Neural progenitor cell (in vitro differentiated cells): ENCODE measurements at regions not wholly inside any gene's neighbourhood (a gene's known extent, or its start where the extent isn't known, plus 50 kb on each side); places are given as distances from the start of the nearest gene placed in this dataset.

Experiments
- DNase-seq: peaks from one replicate; pipeline ENCODE4 v3.0.0-alpha.2; 2016; ENCODE audit warnings: low spot score
- H2AFZ ChIP-seq: fragments of 200-600 bp; sonication (generic); replicated peaks from 2 replicates; pipeline ENCODE4 v1.6.1; 2016; ENCODE audit warnings: antibody characterized with exemption
- H3F3A ChIP-seq: fragments of 200-600 bp; sonication (generic); 2 replicates; pipeline ENCODE4 v1.6.1; 2016; ENCODE audit warnings: antibody characterized with exemption, low read depth
- H3K27ac ChIP-seq: fragments of 200-600 bp; sonication (generic); 2 replicates; pipeline ENCODE4 v1.5.1; 2016; ENCODE audit warnings: mild to moderate bottlenecking
- H3K27me3 ChIP-seq: fragments of 200-600 bp; sonication (generic); 2 replicates; pipeline ENCODE4 v1.6.1; 2016; ENCODE audit warnings: mild to moderate bottlenecking, moderate library complexity
- H3K36me3 ChIP-seq: fragments of 200-600 bp; sonication (generic); 2 replicates; pipeline ENCODE4 v1.5.1; 2016
- H3K4me1 ChIP-seq: fragments of 200-600 bp; sonication (generic); 2 replicates; pipeline ENCODE4 v1.6.1; 2016; ENCODE audit warnings: mixed run types
- H3K4me2 ChIP-seq: fragments of 200-600 bp; sonication (generic); 2 replicates; pipeline ENCODE4 v1.6.1; 2016
- H3K4me3 ChIP-seq: fragments of 200-600 bp; sonication (generic); 2 replicates; pipeline ENCODE4 v1.5.1; 2016
- H3K79me2 ChIP-seq: fragments of 200-600 bp; sonication (generic); 2 replicates; pipeline ENCODE4 v1.6.1; 2016; ENCODE audit warnings: low read depth
- H3K9ac ChIP-seq: fragments of 200-600 bp; sonication (generic); 2 replicates; pipeline ENCODE4 v1.6.1; 2016
- H3K9me3 ChIP-seq: fragments of 200-600 bp; sonication (generic); 2 replicates; pipeline ENCODE4 v1.5.1; 2016; ENCODE audit warnings: low read depth
- H4K20me1 ChIP-seq: fragments of 200-600 bp; sonication (generic); 2 replicates; pipeline ENCODE4 v1.6.1; 2016; ENCODE audit warnings: low read depth
- H3K27ac Mint-ChIP-seq: 3 replicates; pipeline ENCODE4 v1.8.0; 2021; ENCODE audit warnings: mixed read lengths
- H3K27me3 Mint-ChIP-seq: 2 replicates; pipeline ENCODE4 v1.8.0; 2022; ENCODE audit warnings: low read depth, mild to moderate bottlenecking, inconsistent platforms, moderate library complexity, mixed read lengths; ENCODE audit not compliant: insufficient read depth
- H3K36me3 Mint-ChIP-seq: 3 replicates; pipeline ENCODE4 v1.8.0; 2021; ENCODE audit warnings: mixed read lengths
- H3K4me1 Mint-ChIP-seq: 3 replicates; pipeline ENCODE4 v1.8.0; 2021; ENCODE audit warnings: mixed read lengths
- H3K4me3 Mint-ChIP-seq: 3 replicates; pipeline ENCODE4 v1.8.0; 2021; ENCODE audit warnings: mild to moderate bottlenecking, moderate library complexity, mixed read lengths
- H3K9me3 Mint-ChIP-seq: 3 replicates; pipeline ENCODE4 v1.8.0; 2020; ENCODE audit warnings: mixed read lengths
- EZH2 ChIP-seq: fragments of 200-600 bp; sonication (generic); IDR thresholded peaks from 2 replicates; pipeline ENCODE4 v1.6.1; 2017; ENCODE audit warnings: antibody characterized with exemption, mild to moderate bottlenecking, moderate library complexity
- EZH2phosphoT487 ChIP-seq: fragments of 200-600 bp; sonication (generic); IDR thresholded peaks from 2 replicates; pipeline ENCODE4 v1.6.1; 2017; ENCODE audit warnings: antibody characterized with exemption
- TF ChIP-seq, protein P1 (sequence below): fragments of 200-600 bp; sonication (generic); IDR thresholded peaks from 2 replicates; pipeline ENCODE4 v1.5.1; 2017; ENCODE audit warnings: antibody characterized with exemption, mild to moderate bottlenecking

DNA sequence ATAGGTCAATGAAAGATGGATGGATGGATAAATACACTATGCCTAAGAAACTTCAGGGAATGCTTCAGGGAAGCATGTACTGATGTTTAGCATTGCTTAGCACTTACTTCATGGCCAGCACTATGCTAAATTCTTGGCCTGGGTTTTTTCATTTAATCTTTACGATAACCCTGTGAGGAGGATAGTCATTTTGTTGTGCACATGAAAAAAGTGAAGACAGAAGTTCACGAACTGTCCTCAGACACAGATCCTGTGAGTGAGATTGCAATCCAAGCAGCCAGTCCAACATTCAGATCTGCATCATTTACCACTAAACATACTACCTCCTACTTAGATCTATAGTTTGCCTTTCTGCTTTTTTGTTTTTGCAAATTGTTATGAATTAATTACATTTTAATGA, 510.8 kb upstream of the AGTR1 start:
- no peaks in the 10 kb centered on the region for H3F3A ChIP-seq
- H3K9me3 ChIP-seq, result no peaks in the 10 kb centered on the region
- no peaks in the 10 kb centered on the region for H3K36me3 ChIP-seq
- H3K79me2 ChIP-seq, result no peaks in the 10 kb centered on the region
- H4K20me1 ChIP-seq, result no peaks in the 10 kb centered on the region
- TF ChIP-seq, protein P1, sequence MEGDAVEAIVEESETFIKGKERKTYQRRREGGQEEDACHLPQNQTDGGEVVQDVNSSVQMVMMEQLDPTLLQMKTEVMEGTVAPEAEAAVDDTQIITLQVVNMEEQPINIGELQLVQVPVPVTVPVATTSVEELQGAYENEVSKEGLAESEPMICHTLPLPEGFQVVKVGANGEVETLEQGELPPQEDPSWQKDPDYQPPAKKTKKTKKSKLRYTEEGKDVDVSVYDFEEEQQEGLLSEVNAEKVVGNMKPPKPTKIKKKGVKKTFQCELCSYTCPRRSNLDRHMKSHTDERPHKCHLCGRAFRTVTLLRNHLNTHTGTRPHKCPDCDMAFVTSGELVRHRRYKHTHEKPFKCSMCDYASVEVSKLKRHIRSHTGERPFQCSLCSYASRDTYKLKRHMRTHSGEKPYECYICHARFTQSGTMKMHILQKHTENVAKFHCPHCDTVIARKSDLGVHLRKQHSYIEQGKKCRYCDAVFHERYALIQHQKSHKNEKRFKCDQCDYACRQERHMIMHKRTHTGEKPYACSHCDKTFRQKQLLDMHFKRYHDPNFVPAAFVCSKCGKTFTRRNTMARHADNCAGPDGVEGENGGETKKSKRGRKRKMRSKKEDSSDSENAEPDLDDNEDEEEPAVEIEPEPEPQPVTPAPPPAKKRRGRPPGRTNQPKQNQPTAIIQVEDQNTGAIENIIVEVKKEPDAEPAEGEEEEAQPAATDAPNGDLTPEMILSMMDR, result no peak
- no peak for TF ChIP-seq EZH2phosphoT487
- no peaks in the 10 kb centered on the region for H3K27me3 ChIP-seq
- no peak for DNase-seq
- Mint-ChIP-seq H3K4me3 (no peak overlapping the region), H3K27me3 (peaks cover 4% of the 10 kb centered on the region), H3K9me3 (peaks cover 6% of the 10 kb centered on the region), H3K27ac (no peak overlapping the region), H3K4me1 (peaks cover 38% of the 10 kb centered on the region), H3K36me3 (peaks cover under 1% of the 10 kb centered on the region)
- H3K4me1 ChIP-seq, result peaks cover 4% of the 10 kb centered on the region
- peak overlapping the region; percentile 43 for H2AFZ ChIP-seq
- H3K9ac ChIP-seq, result no peak overlapping the region
- no peak overlapping the region for H3K4me2 ChIP-seq
- H3K4me3 ChIP-seq, result no peak overlapping the region
- no peak overlapping the region for H3K27ac ChIP-seq

- Histone ChIP-seq H3F3A (no peaks in the 10 kb centered on the region), H3K36me3 (no peaks in the 10 kb centered on the region), H3K27ac (no peak overlapping the region), H3K27me3 (no peaks in the 10 kb centered on the region), H3K4me1 (peaks cover 4% of the 10 kb centered on the region), H3K9me3 (no peaks in the 10 kb centered on the region), H3K79me2 (no peaks in the 10 kb centered on the region), H3K4me3 (no peak overlapping the region), H2AFZ (no peak overlapping the region), H4K20me1 (no peaks in the 10 kb centered on the region), H3K4me2 (no peak overlapping the region), H3K9ac (no peak overlapping the region)
- peaks cover 5% of the 10 kb centered on the region for H3K9me3 Mint-ChIP-seq
- H3K4me3 Mint-ChIP-seq, result no peak overlapping the region
- no peaks in the 10 kb centered on the region for H3K36me3 Mint-ChIP-seq
- H3K4me1 Mint-ChIP-seq, result peaks cover 42% of the 10 kb centered on the region
- H3K27ac Mint-ChIP-seq, result no peak overlapping the region
- peaks cover 4% of the 10 kb centered on the region for H3K27me3 Mint-ChIP-seq
- no peak for DNase-seq
- TF ChIP-seq EZH2phosphoT487 (no peak), EZH2 (no peak)
- TF ChIP-seq, protein P1, result no peak
These were observed 510.4 kb upstream of the AGTR1 start for GRCh38 chr3:148187296-148187695.

DNA sequence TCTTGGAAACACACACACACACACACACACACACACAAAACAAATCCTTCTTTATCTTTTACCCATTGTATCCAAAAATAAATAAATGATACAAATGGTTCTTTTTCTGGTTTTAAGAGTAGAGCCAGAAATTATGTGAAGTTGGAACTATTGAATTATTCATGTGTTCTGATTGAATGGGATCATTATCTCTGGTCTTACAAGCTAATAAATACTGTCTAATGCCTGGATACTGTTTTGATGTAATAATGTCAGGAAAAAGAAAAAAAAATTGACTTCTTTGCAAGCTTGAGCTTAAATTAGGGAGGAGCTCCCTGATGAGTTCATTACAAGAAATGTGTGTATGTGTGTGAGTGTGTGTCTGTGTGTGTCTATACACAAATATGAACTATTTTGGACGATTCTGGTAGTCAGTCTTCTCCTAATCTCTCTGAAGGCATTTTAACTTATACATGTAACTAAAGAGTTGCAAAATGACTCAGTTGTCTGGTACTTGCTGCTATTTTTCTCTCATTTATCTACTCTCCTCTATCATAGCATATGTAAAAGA, 507.2 kb upstream of the AGTR1 start:
- no peaks in the 10 kb centered on the region for H3K9me3 ChIP-seq

More for the DNA sequence above, 507.2 kb upstream of the AGTR1 start:
- Histone ChIP-seq H3K27me3 (no peaks in the 10 kb centered on the region), H3K27ac (no peak overlapping the region), H4K20me1 (no peaks in the 10 kb centered on the region), H2AFZ (no peak overlapping the region), H3K4me3 (no peak overlapping the region), H3K79me2 (no peaks in the 10 kb centered on the region), H3K4me1 (peaks cover 4% of the 10 kb centered on the region), H3K36me3 (no peaks in the 10 kb centered on the region), H3F3A (no peaks in the 10 kb centered on the region), H3K4me2 (no peak overlapping the region), H3K9ac (no peak overlapping the region)
- Mint-ChIP-seq H3K9me3 (peaks cover 2% of the 10 kb centered on the region), H3K27ac (peak overlapping the region; percentile 72), H3K36me3 (no peaks in the 10 kb centered on the region), H3K4me1 (peaks cover 50% of the 10 kb centered on the region), H3K4me3 (no peak overlapping the region), H3K27me3 (no peaks in the 10 kb centered on the region)
- no peak for DNase-seq
- TF ChIP-seq EZH2phosphoT487 (no peak), EZH2 (no peak)
- TF ChIP-seq, protein P1, result no peak
